COLO668 (cell line): ENCODE measurements at regions not wholly inside any gene's neighbourhood (a gene's known extent, or its start where the extent isn't known, plus 50 kb on each side); places are given as distances from the start of the nearest gene placed in this dataset.

ENCODE experiments used
- DNase-seq: peaks from one replicate; lab custom pipeline; 2025; ENCODE audit not compliant: unreplicated experiment; lab: John Stamatoyannopoulos, UW

GRCh38 chr5:4363045-4363444 is 767.4 kb downstream of the IRX1 start:
- DNase-seq: no peak

- no peak for DNase-seq
Observed at GRCh38 chr5:4366628-4367027, 771.0 kb downstream of the IRX1 start.

- no peak for DNase-seq
Observed at GRCh38 chr5:4370218-4370617, 769.9 kb upstream of the ADAMTS16 start.

GRCh38 chr5:4372481-4372880 is 767.6 kb upstream of the ADAMTS16 start:
- DNase-seq: no peak

GRCh38 chr5:4373051-4373820 is 766.9 kb upstream of the ADAMTS16 start:
- DNase-seq: no peak

- DNase-seq: no peak
Observed at GRCh38 chr5:4374866-4375265, 765.3 kb upstream of the ADAMTS16 start.

GRCh38 chr5:4375640-4376039 is 764.5 kb upstream of the ADAMTS16 start:
- DNase-seq: no peak

- no peak for DNase-seq
Observed at GRCh38 chr5:4383102-4383501, 757.0 kb upstream of the ADAMTS16 start.

- no peak for DNase-seq
Observed at GRCh38 chr5:4383518-4384198, 756.5 kb upstream of the ADAMTS16 start.

- DNase-seq: no peak
Observed at GRCh38 chr5:4384649-4385048, 755.5 kb upstream of the ADAMTS16 start.

- no peak for DNase-seq
Observed at GRCh38 chr5:4386152-4386551, 754.0 kb upstream of the ADAMTS16 start.

- DNase-seq: no peak
Observed at GRCh38 chr5:4387290-4387689, 752.8 kb upstream of the ADAMTS16 start.

- no peak for DNase-seq
Observed at GRCh38 chr5:4395752-4396151, 744.4 kb upstream of the ADAMTS16 start.

- DNase-seq: no peak
Observed at GRCh38 chr5:4405614-4406219, 734.4 kb upstream of the ADAMTS16 start.

- DNase-seq: no peak
Observed at GRCh38 chr5:4410151-4410550, 730.0 kb upstream of the ADAMTS16 start.

- no peak for DNase-seq
Observed at GRCh38 chr5:4411664-4412063, 728.5 kb upstream of the ADAMTS16 start.

GRCh38 chr5:4413996-4414395 is 726.1 kb upstream of the ADAMTS16 start:
- no peak for DNase-seq

GRCh38 chr5:4418084-4418483 is 722.0 kb upstream of the ADAMTS16 start:
- no peak for DNase-seq

- no peak for DNase-seq
Observed at GRCh38 chr5:4419281-4419680, 720.8 kb upstream of the ADAMTS16 start.

- no peak for DNase-seq
Observed at GRCh38 chr5:4420177-4420576, 720.0 kb upstream of the ADAMTS16 start.

- DNase-seq: no peak
Observed at GRCh38 chr5:4420681-4421080, 719.4 kb upstream of the ADAMTS16 start.

- no peak for DNase-seq
Observed at GRCh38 chr5:4422247-4422646, 717.9 kb upstream of the ADAMTS16 start.
